ENCODE measurements at regions not wholly inside any gene's neighbourhood (a gene's known extent, or its start where the extent isn't known, plus 50 kb on each side); places are given as distances from the start of the nearest gene placed in this dataset.

DNA sequence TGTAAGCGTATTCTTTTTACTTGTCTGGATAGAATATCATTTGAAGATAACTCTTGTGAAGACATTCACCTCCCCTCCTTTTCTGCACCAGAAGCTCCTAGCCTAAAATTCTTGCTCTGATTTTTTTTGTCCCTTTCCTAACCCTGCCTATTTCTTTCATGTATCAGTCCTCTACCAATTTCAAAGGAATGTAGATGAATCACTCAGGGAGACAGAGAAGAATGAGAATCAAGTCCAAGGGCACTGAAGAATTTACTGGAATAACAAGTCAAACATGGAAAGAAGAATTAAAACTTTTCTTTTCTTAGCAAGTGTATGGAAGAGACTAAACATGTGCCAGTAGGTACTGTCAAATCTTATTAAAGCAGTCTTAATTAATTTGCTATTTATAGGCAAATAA is 618.7 kb downstream of the DNAH5 start:
- H3K27ac Mint-ChIP-seq: no peak overlapping the region
- no peaks in the 10 kb centered on the region for H3K36me3 Mint-ChIP-seq (ENCODE audit: low read depth)
- TF ChIP-seq, protein P1, sequence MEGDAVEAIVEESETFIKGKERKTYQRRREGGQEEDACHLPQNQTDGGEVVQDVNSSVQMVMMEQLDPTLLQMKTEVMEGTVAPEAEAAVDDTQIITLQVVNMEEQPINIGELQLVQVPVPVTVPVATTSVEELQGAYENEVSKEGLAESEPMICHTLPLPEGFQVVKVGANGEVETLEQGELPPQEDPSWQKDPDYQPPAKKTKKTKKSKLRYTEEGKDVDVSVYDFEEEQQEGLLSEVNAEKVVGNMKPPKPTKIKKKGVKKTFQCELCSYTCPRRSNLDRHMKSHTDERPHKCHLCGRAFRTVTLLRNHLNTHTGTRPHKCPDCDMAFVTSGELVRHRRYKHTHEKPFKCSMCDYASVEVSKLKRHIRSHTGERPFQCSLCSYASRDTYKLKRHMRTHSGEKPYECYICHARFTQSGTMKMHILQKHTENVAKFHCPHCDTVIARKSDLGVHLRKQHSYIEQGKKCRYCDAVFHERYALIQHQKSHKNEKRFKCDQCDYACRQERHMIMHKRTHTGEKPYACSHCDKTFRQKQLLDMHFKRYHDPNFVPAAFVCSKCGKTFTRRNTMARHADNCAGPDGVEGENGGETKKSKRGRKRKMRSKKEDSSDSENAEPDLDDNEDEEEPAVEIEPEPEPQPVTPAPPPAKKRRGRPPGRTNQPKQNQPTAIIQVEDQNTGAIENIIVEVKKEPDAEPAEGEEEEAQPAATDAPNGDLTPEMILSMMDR (IDR thresholded peaks at IDR 0.05; ENCODE audit: unreplicated experiment in 3 of 3): no peak
- H3K4me3 Mint-ChIP-seq: no peak overlapping the region
- peaks cover 3% of the 10 kb centered on the region for H3K9me3 Mint-ChIP-seq
- no peaks in the 10 kb centered on the region for H3K4me1 Mint-ChIP-seq
- no peaks in the 10 kb centered on the region for H3K27me3 Mint-ChIP-seq (ENCODE audit: low read depth)

DNA sequence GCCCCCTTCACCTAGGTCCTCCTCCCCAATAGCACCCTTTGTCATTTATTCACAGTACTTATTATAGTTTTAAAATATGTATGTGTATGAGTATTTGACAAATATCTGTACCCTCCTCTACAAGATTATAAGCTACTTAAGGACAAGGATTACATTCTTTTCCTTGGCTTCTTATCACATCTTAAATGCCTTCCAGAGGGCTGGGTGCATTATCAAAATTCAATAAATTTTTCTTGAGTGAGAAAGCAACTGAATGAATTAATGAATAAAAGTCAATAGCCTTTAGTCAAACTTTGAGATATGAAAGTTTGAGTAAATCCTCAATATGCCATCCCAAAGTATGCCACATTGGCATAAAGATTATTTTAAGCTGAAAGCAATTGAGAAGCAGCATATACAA is 621.7 kb downstream of the DNAH5 start:
- TF ChIP-seq, protein P1 (IDR thresholded peaks at IDR 0.05; ENCODE audit: unreplicated experiment in 3 of 3): no peak
- Mint-ChIP-seq H3K27me3 (ENCODE audit: low read depth) (peaks cover 3% of the 10 kb centered on the region), H3K9me3 (no peaks in the 10 kb centered on the region), H3K4me3 (no peak overlapping the region), H3K27ac (no peak overlapping the region), H3K4me1 (no peaks in the 10 kb centered on the region), H3K36me3 (ENCODE audit: low read depth) (no peaks in the 10 kb centered on the region)

DNA sequence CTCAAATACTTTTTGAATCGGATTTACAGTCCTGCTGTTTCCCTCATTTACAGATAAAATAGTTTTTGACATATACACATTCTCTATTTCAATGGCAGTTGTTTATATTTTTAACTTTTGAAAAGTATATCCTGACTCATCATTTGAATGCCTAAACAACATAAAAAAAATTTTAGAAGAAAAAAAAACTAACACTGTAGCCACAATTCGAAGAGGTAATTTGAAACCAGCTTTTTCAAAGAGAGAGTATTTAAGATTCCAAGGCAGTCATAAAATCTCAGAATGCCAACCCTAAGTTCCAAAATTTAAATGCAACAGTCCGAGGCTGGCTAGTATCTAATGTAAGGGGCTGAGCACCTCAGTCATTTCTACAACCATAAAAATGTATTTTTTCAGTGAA is 626.8 kb downstream of the DNAH5 start:
- Mint-ChIP-seq H3K27ac (no peak overlapping the region), H3K4me1 (no peaks in the 10 kb centered on the region), H3K9me3 (peaks cover 8% of the 10 kb centered on the region), H3K27me3 (ENCODE audit: low read depth) (peaks cover 3% of the 10 kb centered on the region), H3K36me3 (ENCODE audit: low read depth) (no peaks in the 10 kb centered on the region), H3K4me3 (no peak overlapping the region)
- TF ChIP-seq, protein P1 (IDR thresholded peaks at IDR 0.05; ENCODE audit: unreplicated experiment in 3 of 3): no peak

DNA sequence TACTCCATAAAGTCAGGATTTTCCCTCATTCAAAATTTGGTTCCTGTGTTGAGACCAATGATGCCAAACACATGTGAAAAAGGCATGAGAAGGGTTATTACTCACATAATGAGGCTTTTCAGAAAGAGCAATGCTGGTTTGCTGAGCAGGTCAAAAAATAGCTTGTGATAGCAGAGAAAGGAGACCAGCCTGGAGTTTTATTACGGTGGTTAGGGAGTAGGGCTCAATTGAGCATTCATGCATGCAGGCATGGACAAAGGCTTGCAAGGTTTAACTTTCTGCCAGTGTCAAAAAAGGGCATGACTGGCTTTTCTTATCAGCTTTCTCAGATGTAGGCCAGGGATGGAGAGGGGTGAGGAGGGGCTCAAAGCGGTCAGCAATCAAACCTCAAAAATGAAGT is 628.3 kb downstream of the DNAH5 start:
- Mint-ChIP-seq H3K4me1 (no peaks in the 10 kb centered on the region), H3K36me3 (ENCODE audit: low read depth) (no peaks in the 10 kb centered on the region), H3K4me3 (no peak overlapping the region), H3K27ac (no peak overlapping the region), H3K9me3 (peaks cover 8% of the 10 kb centered on the region), H3K27me3 (ENCODE audit: low read depth) (peaks cover 3% of the 10 kb centered on the region)
- TF ChIP-seq, protein P1 (IDR thresholded peaks at IDR 0.05; ENCODE audit: unreplicated experiment in 3 of 3): no peak

DNA sequence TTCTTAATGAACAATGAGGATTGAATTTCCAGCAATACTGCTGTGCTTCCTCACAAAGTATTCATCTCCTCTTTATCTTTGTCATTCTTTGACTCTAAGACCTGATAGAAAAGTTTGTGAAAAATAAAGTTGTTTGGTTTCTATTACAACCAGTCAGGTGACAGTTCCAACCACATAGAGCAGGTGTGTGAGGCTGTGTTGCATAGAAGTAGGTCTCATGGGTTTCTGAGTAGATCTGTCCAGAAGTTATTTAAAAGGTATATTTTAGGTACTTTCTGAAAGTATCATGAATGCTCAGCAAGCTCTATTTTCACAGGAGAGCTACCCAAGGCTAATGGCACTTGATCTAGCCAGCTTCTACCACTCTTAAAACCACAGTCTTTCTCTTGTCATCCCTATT is 637.0 kb downstream of the DNAH5 start:
- H3K9me3 Mint-ChIP-seq: no peaks in the 10 kb centered on the region
- H3K36me3 Mint-ChIP-seq (ENCODE audit: low read depth): no peaks in the 10 kb centered on the region
- TF ChIP-seq, protein P1 (IDR thresholded peaks at IDR 0.05; ENCODE audit: unreplicated experiment in 3 of 3): no peak
- H3K27me3 Mint-ChIP-seq (ENCODE audit: low read depth): no peaks in the 10 kb centered on the region
- no peak overlapping the region for H3K4me3 Mint-ChIP-seq
- H3K27ac Mint-ChIP-seq: no peak overlapping the region
- H3K4me1 Mint-ChIP-seq: no peaks in the 10 kb centered on the region

DNA sequence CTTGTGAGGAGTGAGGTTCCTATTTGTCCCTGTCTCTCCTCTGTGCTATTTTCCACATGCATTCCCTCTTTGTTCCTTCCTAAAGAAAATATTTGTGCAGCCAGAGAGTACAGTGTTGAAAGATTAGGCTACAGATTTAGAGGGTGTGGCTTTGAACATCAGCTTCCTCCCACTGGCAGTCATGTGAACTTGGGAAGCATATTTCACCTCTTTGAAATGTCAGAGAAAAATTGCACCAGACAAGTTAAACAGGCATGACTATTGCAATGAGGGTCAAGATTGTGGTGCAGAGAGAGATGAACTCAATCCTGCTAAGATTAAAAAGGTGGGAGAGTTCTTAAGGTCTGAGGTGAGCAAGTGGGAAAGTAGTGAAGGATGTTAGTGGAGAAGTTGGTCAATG is 641.0 kb downstream of the DNAH5 start:
- H3K36me3 Mint-ChIP-seq (ENCODE audit: low read depth): no peaks in the 10 kb centered on the region
- TF ChIP-seq, protein P1 (IDR thresholded peaks at IDR 0.05; ENCODE audit: unreplicated experiment in 3 of 3): no peak
- no peaks in the 10 kb centered on the region for H3K4me1 Mint-ChIP-seq
- no peak overlapping the region for H3K4me3 Mint-ChIP-seq
- H3K9me3 Mint-ChIP-seq: no peaks in the 10 kb centered on the region
- H3K27ac Mint-ChIP-seq: peak overlapping the region in 1 of 3 experiments; percentile 7
- H3K27me3 Mint-ChIP-seq (ENCODE audit: low read depth): no peaks in the 10 kb centered on the region

All from nephron (organoid).